ENCODE measurements at regions not wholly inside any gene's neighbourhood (a gene's known extent, or its start where the extent isn't known, plus 50 kb on each side); places are given as distances from the start of the nearest gene placed in this dataset.

DNA sequence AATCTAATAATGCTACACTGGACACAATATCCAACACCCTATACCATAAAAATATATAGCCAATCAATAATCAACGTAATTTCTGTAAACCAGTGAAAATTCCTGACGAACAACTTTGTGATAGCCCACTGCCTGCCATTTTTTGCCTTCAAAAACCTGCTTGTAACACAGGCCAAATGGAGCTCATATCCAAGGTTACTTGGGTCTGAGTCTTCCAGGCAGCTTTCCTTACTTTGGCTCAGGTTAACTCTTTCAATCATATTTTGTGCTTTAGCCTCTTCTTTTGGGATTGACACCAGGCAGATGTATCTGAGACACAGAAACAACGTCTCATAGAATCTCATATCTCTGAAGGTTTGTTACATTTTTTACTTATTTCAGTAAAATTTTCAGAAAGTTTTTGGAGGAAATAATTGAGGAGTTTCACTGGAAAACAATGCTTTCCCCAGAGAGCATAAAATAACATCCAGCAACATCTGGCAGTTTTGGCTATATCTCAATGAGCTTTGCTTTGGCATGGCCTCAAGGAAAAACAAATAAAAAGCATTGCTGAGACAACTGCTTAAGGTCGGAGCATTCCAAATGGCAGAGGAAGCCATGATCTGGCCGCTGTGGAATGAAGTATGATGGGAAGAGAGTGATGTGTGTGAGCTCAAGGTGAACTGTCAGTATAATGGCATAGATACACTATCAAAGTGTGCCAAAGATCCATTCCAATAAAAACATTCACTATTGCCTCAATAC is 162.9 kb upstream of the SPIN4 start:
- TF ChIP-seq, protein P1, sequence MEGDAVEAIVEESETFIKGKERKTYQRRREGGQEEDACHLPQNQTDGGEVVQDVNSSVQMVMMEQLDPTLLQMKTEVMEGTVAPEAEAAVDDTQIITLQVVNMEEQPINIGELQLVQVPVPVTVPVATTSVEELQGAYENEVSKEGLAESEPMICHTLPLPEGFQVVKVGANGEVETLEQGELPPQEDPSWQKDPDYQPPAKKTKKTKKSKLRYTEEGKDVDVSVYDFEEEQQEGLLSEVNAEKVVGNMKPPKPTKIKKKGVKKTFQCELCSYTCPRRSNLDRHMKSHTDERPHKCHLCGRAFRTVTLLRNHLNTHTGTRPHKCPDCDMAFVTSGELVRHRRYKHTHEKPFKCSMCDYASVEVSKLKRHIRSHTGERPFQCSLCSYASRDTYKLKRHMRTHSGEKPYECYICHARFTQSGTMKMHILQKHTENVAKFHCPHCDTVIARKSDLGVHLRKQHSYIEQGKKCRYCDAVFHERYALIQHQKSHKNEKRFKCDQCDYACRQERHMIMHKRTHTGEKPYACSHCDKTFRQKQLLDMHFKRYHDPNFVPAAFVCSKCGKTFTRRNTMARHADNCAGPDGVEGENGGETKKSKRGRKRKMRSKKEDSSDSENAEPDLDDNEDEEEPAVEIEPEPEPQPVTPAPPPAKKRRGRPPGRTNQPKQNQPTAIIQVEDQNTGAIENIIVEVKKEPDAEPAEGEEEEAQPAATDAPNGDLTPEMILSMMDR (IDR thresholded peaks at IDR 0.05), result no peak
- no peak for TF ChIP-seq POLR2A (IDR thresholded peaks at IDR 0.05)

Data from uterus (tissue), 2 donors.